ENCODE measurements at regions not wholly inside any gene's neighbourhood (a gene's known extent, or its start where the extent isn't known, plus 50 kb on each side); places are given as distances from the start of the nearest gene placed in this dataset.
A peak's percentile ranks its signal among the peaks of the same experiment; 100 is the strongest.

- H3K9me3 Mint-ChIP-seq: no peaks in the 10 kb centered on the region; the same call in 1 of the 3 replicates
- no peaks in the 10 kb centered on the region for H3K36me3 Mint-ChIP-seq (ENCODE audit: low read depth)
- no peak for TF ChIP-seq REST (IDR thresholded peaks at IDR 0.05; ENCODE audit: unreplicated experiment)
- TF ChIP-seq EZH2phosphoT487 (IDR thresholded peaks at IDR 0.05; ENCODE audit: unreplicated experiment): no peak
- TF ChIP-seq ZNF114 (CRISPR knock-in tag; IDR thresholded peaks at IDR 0.05): no peak
- TF ChIP-seq JUNB (IDR thresholded peaks at IDR 0.05; ENCODE audit: unreplicated experiment): no peak
- no peak for TF ChIP-seq ZNF331 (CRISPR knock-in tag; IDR thresholded peaks at IDR 0.05; ENCODE audit: low read depth)
- TF ChIP-seq STAT1 (IDR thresholded peaks at IDR 0.05; ENCODE audit: unreplicated experiment): no peak
- no peak for TF ChIP-seq NANOG (IDR thresholded peaks at IDR 0.05; ENCODE audit: borderline replicate concordance)
- TF ChIP-seq POLR2AphosphoS5 (IDR thresholded peaks at IDR 0.05; ENCODE audit: low read depth): no peak
- Histone ChIP-seq H2AFZ (peak overlapping the region; percentile 23; the same call in 1 of the 2 replicates), H3K27ac (ENCODE audit: low read depth) (no peak overlapping the region), H3K79me2 (replicated peaks; ENCODE audit: insufficient read depth) (no peaks in the 10 kb centered on the region), H3K27me3 (ENCODE audit: insufficient read depth) (no peaks in the 10 kb centered on the region), H3K4me1 (ENCODE audit: insufficient read depth) (0 out of 2 replicates have a peak, but pooled peaks cover 5% of the 10 kb centered on the region), H4K20me1 (replicated peaks; ENCODE audit: insufficient read depth) (no peaks in the 10 kb centered on the region), H3K9me2 (ENCODE audit: insufficient read depth) (no peaks in the 10 kb centered on the region), H3K4me2 (no peak overlapping the region), H3K4me3 (no peak overlapping the region), H3K36me3 (ENCODE audit: insufficient read depth) (no peaks in the 10 kb centered on the region), H3F3A (replicated peaks; ENCODE audit: low read depth) (no peaks in the 10 kb centered on the region)
- peaks cover 7% of the 10 kb centered on the region for H3K27me3 Mint-ChIP-seq (ENCODE audit: insufficient read depth, low read depth, poor library complexity)
- H3K27ac Mint-ChIP-seq: no peak overlapping the region
- H3K4me3 Mint-ChIP-seq: no peak overlapping the region
- DNase-seq (ENCODE audit: low spot score) (no peak), ATAC-seq (no peak)
- peaks cover 22% of the 10 kb centered on the region for H3K4me1 Mint-ChIP-seq
These were observed 112.5 kb downstream of the KCNF1 start for GRCh38 chr2:11024259-11024645.

- Histone ChIP-seq H3K27me3 (ENCODE audit: insufficient read depth) (no peaks in the 10 kb centered on the region), H3K9me2 (ENCODE audit: insufficient read depth) (no peaks in the 10 kb centered on the region), H3K36me3 (ENCODE audit: insufficient read depth) (no peaks in the 10 kb centered on the region), H3K27ac (ENCODE audit: low read depth) (no peak overlapping the region), H4K20me1 (replicated peaks; ENCODE audit: insufficient read depth) (no peaks in the 10 kb centered on the region), H3K4me1 (ENCODE audit: insufficient read depth) (0 out of 2 replicates have a peak, but pooled peaks cover 5% of the 10 kb centered on the region), H3F3A (replicated peaks; ENCODE audit: low read depth) (no peaks in the 10 kb centered on the region), H3K4me2 (no peak overlapping the region), H3K79me2 (replicated peaks; ENCODE audit: insufficient read depth) (no peaks in the 10 kb centered on the region), H3K4me3 (no peak overlapping the region), H2AFZ (peak overlapping the region; percentile 23; the same call in 1 of the 2 replicates)
- DNase-seq (ENCODE audit: low spot score) (no peak), ATAC-seq (no peak)
- H3K36me3 Mint-ChIP-seq (ENCODE audit: low read depth): no peaks in the 10 kb centered on the region
- H3K4me3 Mint-ChIP-seq: no peak overlapping the region
- peaks cover 24% of the 10 kb centered on the region for H3K4me1 Mint-ChIP-seq
- no peak overlapping the region for H3K27ac Mint-ChIP-seq
- peaks cover 8% of the 10 kb centered on the region for H3K27me3 Mint-ChIP-seq (ENCODE audit: insufficient read depth, low read depth, poor library complexity)
- no peaks in the 10 kb centered on the region; the same call in 2 of the 3 replicates for H3K9me3 Mint-ChIP-seq
- no peak for TF ChIP-seq ZNF462 (CRISPR knock-in tag; IDR thresholded peaks at IDR 0.05)
- TF ChIP-seq ZNF114 (CRISPR knock-in tag; IDR thresholded peaks at IDR 0.05): no peak
- TF ChIP-seq STAT1 (IDR thresholded peaks at IDR 0.05; ENCODE audit: unreplicated experiment): no peak
- TF ChIP-seq CREB1 (CRISPR knock-in tag; IDR thresholded peaks at IDR 0.05; ENCODE audit: low read depth): no peak
These were observed 113.0 kb downstream of the KCNF1 start for GRCh38 chr2:11024687-11025086.

Measured in GM23338 (cell line).